GM12892 (cell line): ENCODE measurements at regions not wholly inside any gene's neighbourhood (a gene's known extent, or its start where the extent isn't known, plus 50 kb on each side); places are given as distances from the start of the nearest gene placed in this dataset.
"Not testable (repeated sequence)": the region's sequence is repeated elsewhere in the genome, so short reads cannot be mapped to it uniquely, and the experiment has no call there.

ENCODE experiments used
- DNase-seq: peaks from one replicate; pipeline ENCODE4 v3.0.0; 2011; ENCODE audit not compliant: insufficient read length
- FAIRE-seq: peaks from 2 replicates; lab custom pipeline; 2011; peaks lifted over from hg19 to GRCh38; lab: Jason Lieb, UNC
- POLR2A ChIP-seq: IDR thresholded peaks from 2 replicates; pipeline ENCODE4 v1.6.1; 2011; ENCODE audit warnings: low read depth, low read length, control low read depth
- POLR2AphosphoS5 ChIP-seq: IDR thresholded peaks from 2 replicates; pipeline ENCODE4 v1.6.1; 2011; ENCODE audit warnings: low read depth, low read length, control low read depth
- TAF1 ChIP-seq: IDR thresholded peaks from 2 replicates; pipeline ENCODE4 v1.6.1; 2011; ENCODE audit warnings: low read depth, mild to moderate bottlenecking, control low read depth, low read length, borderline replicate concordance

GRCh38 chr16:22688930-22689329 is 125.0 kb upstream of the HS3ST2 start:
- DNase-seq (no peak), FAIRE-seq (no peak)
- TF ChIP-seq POLR2A, result no peak
- TF ChIP-seq TAF1, result no peak
- no peak for TF ChIP-seq POLR2AphosphoS5

GRCh38 chr16:22691335-22691734 is 122.6 kb upstream of the HS3ST2 start:
- DNase-seq (no peak), FAIRE-seq (no peak)
- TF ChIP-seq TAF1, result no peak
- no peak for TF ChIP-seq POLR2A
- no peak for TF ChIP-seq POLR2AphosphoS5

- DNase-seq (no peak), FAIRE-seq (no peak)
- TF ChIP-seq POLR2AphosphoS5 (no peak), TAF1 (no peak), POLR2A (no peak)
These were observed 121.9 kb upstream of the HS3ST2 start for GRCh38 chr16:22692034-22692433.

- FAIRE-seq, result no peak
- TF ChIP-seq POLR2AphosphoS5 (no peak), TAF1 (no peak), POLR2A (no peak)
- no peak for DNase-seq
These were observed 120.9 kb upstream of the HS3ST2 start for GRCh38 chr16:22692916-22693637.

GRCh38 chr16:22693638-22694340 is 120.2 kb upstream of the HS3ST2 start:
- no peak for FAIRE-seq
- DNase-seq, result no peak

GRCh38 chr16:22694887-22695382 is 119.0 kb upstream of the HS3ST2 start:
- TF ChIP-seq POLR2AphosphoS5 (no peak), TAF1 (no peak), POLR2A (no peak)
- DNase-seq (no peak), FAIRE-seq (no peak)

More at GRCh38 chr16:22693638-22694340, 120.2 kb upstream of the HS3ST2 start:
- TF ChIP-seq TAF1 (no peak), POLR2A (no peak), POLR2AphosphoS5 (no peak)

- DNase-seq, FAIRE-seq: not testable (repeated sequence)
These were observed 118.2 kb upstream of the HS3ST2 start for GRCh38 chr16:22695773-22696172.

GRCh38 chr16:22699356-22699755 is 114.6 kb upstream of the HS3ST2 start:
- no peak for DNase-seq
- FAIRE-seq, result no peak

GRCh38 chr16:22705799-22706198 is 108.2 kb upstream of the HS3ST2 start:
- DNase-seq (no peak), FAIRE-seq (no peak)
- TF ChIP-seq POLR2AphosphoS5, result no peak
- TF ChIP-seq TAF1, result no peak
- TF ChIP-seq POLR2A, result no peak

More at GRCh38 chr16:22699356-22699755, 114.6 kb upstream of the HS3ST2 start:
- no peak for TF ChIP-seq TAF1
- TF ChIP-seq POLR2A, result no peak
- TF ChIP-seq POLR2AphosphoS5, result no peak

- TF ChIP-seq TAF1 (no peak), POLR2A (no peak), POLR2AphosphoS5 (no peak)
- no peak for DNase-seq
- no peak for FAIRE-seq
These were observed 103.6 kb upstream of the HS3ST2 start for GRCh38 chr16:22710326-22710725.

- no peak for TF ChIP-seq POLR2A
- no peak for TF ChIP-seq TAF1
- TF ChIP-seq POLR2AphosphoS5, result no peak
- FAIRE-seq (no peak), DNase-seq (no peak)
These were observed 102.1 kb upstream of the HS3ST2 start for GRCh38 chr16:22711847-22712246.

- no peak for FAIRE-seq
- TF ChIP-seq TAF1 (no peak), POLR2AphosphoS5 (no peak), POLR2A (no peak)
- no peak for DNase-seq
These were observed 101.5 kb upstream of the HS3ST2 start for GRCh38 chr16:22712471-22712870.

GRCh38 chr16:22718598-22718997 is 95.4 kb upstream of the HS3ST2 start:
- not testable (repeated sequence) for FAIRE-seq, DNase-seq
